Neural progenitor cell (in vitro differentiated cells): ENCODE measurements at regions not wholly inside any gene's neighbourhood (a gene's known extent, or its start where the extent isn't known, plus 50 kb on each side); places are given as distances from the start of the nearest gene placed in this dataset.

Experiments
- DNase-seq: peaks from one replicate; pipeline ENCODE4 v3.0.0-alpha.2; 2016; ENCODE audit warnings: low spot score
- H2AFZ ChIP-seq: fragments of 200-600 bp; sonication (generic); replicated peaks from 2 replicates; pipeline ENCODE4 v1.6.1; 2016; ENCODE audit warnings: antibody characterized with exemption
- H3F3A ChIP-seq: fragments of 200-600 bp; sonication (generic); 2 replicates; pipeline ENCODE4 v1.6.1; 2016; ENCODE audit warnings: antibody characterized with exemption, low read depth
- H3K27ac ChIP-seq: fragments of 200-600 bp; sonication (generic); 2 replicates; pipeline ENCODE4 v1.5.1; 2016; ENCODE audit warnings: mild to moderate bottlenecking
- H3K27me3 ChIP-seq: fragments of 200-600 bp; sonication (generic); 2 replicates; pipeline ENCODE4 v1.6.1; 2016; ENCODE audit warnings: mild to moderate bottlenecking, moderate library complexity
- H3K36me3 ChIP-seq: fragments of 200-600 bp; sonication (generic); 2 replicates; pipeline ENCODE4 v1.5.1; 2016
- H3K4me1 ChIP-seq: fragments of 200-600 bp; sonication (generic); 2 replicates; pipeline ENCODE4 v1.6.1; 2016; ENCODE audit warnings: mixed run types
- H3K4me2 ChIP-seq: fragments of 200-600 bp; sonication (generic); 2 replicates; pipeline ENCODE4 v1.6.1; 2016
- H3K4me3 ChIP-seq: fragments of 200-600 bp; sonication (generic); 2 replicates; pipeline ENCODE4 v1.5.1; 2016
- H3K79me2 ChIP-seq: fragments of 200-600 bp; sonication (generic); 2 replicates; pipeline ENCODE4 v1.6.1; 2016; ENCODE audit warnings: low read depth
- H3K9ac ChIP-seq: fragments of 200-600 bp; sonication (generic); 2 replicates; pipeline ENCODE4 v1.6.1; 2016
- H3K9me3 ChIP-seq: fragments of 200-600 bp; sonication (generic); 2 replicates; pipeline ENCODE4 v1.5.1; 2016; ENCODE audit warnings: low read depth
- H4K20me1 ChIP-seq: fragments of 200-600 bp; sonication (generic); 2 replicates; pipeline ENCODE4 v1.6.1; 2016; ENCODE audit warnings: low read depth
- H3K27ac Mint-ChIP-seq: 3 replicates; pipeline ENCODE4 v1.8.0; 2021; ENCODE audit warnings: mixed read lengths
- H3K27me3 Mint-ChIP-seq: 2 replicates; pipeline ENCODE4 v1.8.0; 2022; ENCODE audit warnings: low read depth, mild to moderate bottlenecking, inconsistent platforms, moderate library complexity, mixed read lengths; ENCODE audit not compliant: insufficient read depth
- H3K36me3 Mint-ChIP-seq: 3 replicates; pipeline ENCODE4 v1.8.0; 2021; ENCODE audit warnings: mixed read lengths
- H3K4me1 Mint-ChIP-seq: 3 replicates; pipeline ENCODE4 v1.8.0; 2021; ENCODE audit warnings: mixed read lengths
- H3K4me3 Mint-ChIP-seq: 3 replicates; pipeline ENCODE4 v1.8.0; 2021; ENCODE audit warnings: mild to moderate bottlenecking, moderate library complexity, mixed read lengths
- H3K9me3 Mint-ChIP-seq: 3 replicates; pipeline ENCODE4 v1.8.0; 2020; ENCODE audit warnings: mixed read lengths
- EZH2 ChIP-seq: fragments of 200-600 bp; sonication (generic); IDR thresholded peaks from 2 replicates; pipeline ENCODE4 v1.6.1; 2017; ENCODE audit warnings: antibody characterized with exemption, mild to moderate bottlenecking, moderate library complexity
- EZH2phosphoT487 ChIP-seq: fragments of 200-600 bp; sonication (generic); IDR thresholded peaks from 2 replicates; pipeline ENCODE4 v1.6.1; 2017; ENCODE audit warnings: antibody characterized with exemption
- TF ChIP-seq, protein P1 (sequence below): fragments of 200-600 bp; sonication (generic); IDR thresholded peaks from 2 replicates; pipeline ENCODE4 v1.5.1; 2017; ENCODE audit warnings: antibody characterized with exemption, mild to moderate bottlenecking

DNA sequence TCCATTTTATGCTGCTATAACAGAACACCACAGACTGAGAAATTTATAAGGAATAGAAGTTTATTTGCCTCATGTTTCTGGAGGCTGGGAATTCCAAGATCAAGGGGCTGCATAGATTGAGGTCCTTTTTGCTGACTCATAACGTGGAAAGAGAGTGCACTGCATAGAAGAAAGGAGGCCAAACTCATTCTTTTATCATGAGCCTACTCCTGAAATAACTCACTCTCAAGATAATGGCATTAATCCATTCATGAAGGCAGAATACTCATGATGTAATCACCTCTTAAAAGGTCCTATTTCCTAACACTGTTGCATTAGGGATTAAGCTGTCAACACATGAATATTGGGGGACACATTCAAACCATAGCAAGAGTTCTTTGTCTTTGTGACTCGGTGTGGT, 60.0 kb upstream of the FBXO33 start:
- Histone ChIP-seq H3K9me3 (no peaks in the 10 kb centered on the region), H2AFZ (no peak overlapping the region), H3K4me1 (peaks cover 38% of the 10 kb centered on the region), H3K79me2 (no peaks in the 10 kb centered on the region), H3K27ac (no peak overlapping the region), H3K4me2 (no peak overlapping the region), H3K9ac (no peak overlapping the region), H4K20me1 (no peaks in the 10 kb centered on the region), H3K4me3 (no peak overlapping the region), H3K36me3 (no peaks in the 10 kb centered on the region), H3K27me3 (no peaks in the 10 kb centered on the region), H3F3A (no peaks in the 10 kb centered on the region)
- H3K4me3 Mint-ChIP-seq = no peak overlapping the region
- H3K27me3 Mint-ChIP-seq = peaks cover 3% of the 10 kb centered on the region
- peaks cover 4% of the 10 kb centered on the region for H3K36me3 Mint-ChIP-seq
- H3K27ac Mint-ChIP-seq = no peak overlapping the region
- TF ChIP-seq EZH2 (no peak), EZH2phosphoT487 (no peak)
- TF ChIP-seq, protein P1, sequence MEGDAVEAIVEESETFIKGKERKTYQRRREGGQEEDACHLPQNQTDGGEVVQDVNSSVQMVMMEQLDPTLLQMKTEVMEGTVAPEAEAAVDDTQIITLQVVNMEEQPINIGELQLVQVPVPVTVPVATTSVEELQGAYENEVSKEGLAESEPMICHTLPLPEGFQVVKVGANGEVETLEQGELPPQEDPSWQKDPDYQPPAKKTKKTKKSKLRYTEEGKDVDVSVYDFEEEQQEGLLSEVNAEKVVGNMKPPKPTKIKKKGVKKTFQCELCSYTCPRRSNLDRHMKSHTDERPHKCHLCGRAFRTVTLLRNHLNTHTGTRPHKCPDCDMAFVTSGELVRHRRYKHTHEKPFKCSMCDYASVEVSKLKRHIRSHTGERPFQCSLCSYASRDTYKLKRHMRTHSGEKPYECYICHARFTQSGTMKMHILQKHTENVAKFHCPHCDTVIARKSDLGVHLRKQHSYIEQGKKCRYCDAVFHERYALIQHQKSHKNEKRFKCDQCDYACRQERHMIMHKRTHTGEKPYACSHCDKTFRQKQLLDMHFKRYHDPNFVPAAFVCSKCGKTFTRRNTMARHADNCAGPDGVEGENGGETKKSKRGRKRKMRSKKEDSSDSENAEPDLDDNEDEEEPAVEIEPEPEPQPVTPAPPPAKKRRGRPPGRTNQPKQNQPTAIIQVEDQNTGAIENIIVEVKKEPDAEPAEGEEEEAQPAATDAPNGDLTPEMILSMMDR = no peak
- H3K4me1 Mint-ChIP-seq = peaks cover 41% of the 10 kb centered on the region
- DNase-seq = no peak
- H3K9me3 Mint-ChIP-seq = peaks cover 19% of the 10 kb centered on the region

DNA sequence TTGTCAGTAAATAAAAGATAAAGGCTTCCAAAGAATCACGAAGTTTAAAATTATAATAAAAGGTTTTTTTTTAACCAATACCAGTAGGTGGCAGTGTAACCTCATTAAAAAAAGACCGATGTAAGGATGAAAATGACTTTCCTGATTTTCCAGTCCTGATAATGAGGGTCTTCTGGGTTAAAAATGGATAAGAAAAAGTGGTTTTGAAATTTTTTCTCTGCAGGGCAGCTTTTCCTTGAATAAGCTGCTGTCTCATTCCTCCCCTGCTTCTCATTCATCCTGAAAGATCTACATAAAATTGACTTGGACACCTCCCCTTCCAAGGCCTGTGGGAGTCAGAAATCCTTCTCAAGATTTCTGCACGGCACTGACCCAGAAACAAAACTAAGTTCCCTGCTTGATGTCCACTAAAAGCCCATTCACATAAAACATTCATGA, 58.9 kb upstream of the FBXO33 start:
- Histone ChIP-seq H3K27me3 (no peaks in the 10 kb centered on the region), H3K4me2 (peak overlapping the region; percentile 10), H3F3A (no peaks in the 10 kb centered on the region), H3K9me3 (no peaks in the 10 kb centered on the region), H4K20me1 (no peaks in the 10 kb centered on the region), H2AFZ (peak overlapping the region; percentile 66), H3K4me3 (no peak overlapping the region), H3K4me1 (peaks cover 38% of the 10 kb centered on the region), H3K9ac (no peak overlapping the region), H3K36me3 (no peaks in the 10 kb centered on the region), H3K27ac (peak overlapping the region; percentile 56), H3K79me2 (no peaks in the 10 kb centered on the region)
- TF ChIP-seq, protein P1 = peak; percentile 76
- TF ChIP-seq EZH2 = no peak
- peaks cover 2% of the 10 kb centered on the region for H3K36me3 Mint-ChIP-seq
- H3K27ac Mint-ChIP-seq = peak overlapping the region; percentile 36
- H3K4me1 Mint-ChIP-seq = peaks cover 41% of the 10 kb centered on the region
- DNase-seq = peak; percentile 67
- H3K4me3 Mint-ChIP-seq = peak overlapping the region; percentile 59
- peaks cover 3% of the 10 kb centered on the region for H3K27me3 Mint-ChIP-seq
- peaks cover 14% of the 10 kb centered on the region for H3K9me3 Mint-ChIP-seq

- Histone ChIP-seq H3K4me3 (no peak overlapping the region), H3K9ac (no peak overlapping the region), H3K27ac (no peak overlapping the region), H3K4me2 (peak overlapping the region; percentile 52), H3K36me3 (no peaks in the 10 kb centered on the region), H3K9me3 (no peaks in the 10 kb centered on the region), H3K79me2 (no peaks in the 10 kb centered on the region), H3K4me1 (peaks cover 38% of the 10 kb centered on the region), H4K20me1 (no peaks in the 10 kb centered on the region), H3F3A (no peaks in the 10 kb centered on the region), H2AFZ (no peak overlapping the region), H3K27me3 (no peaks in the 10 kb centered on the region)
- Mint-ChIP-seq H3K27ac (no peak overlapping the region), H3K27me3 (peaks cover 3% of the 10 kb centered on the region), H3K9me3 (peaks cover 2% of the 10 kb centered on the region), H3K36me3 (no peaks in the 10 kb centered on the region), H3K4me3 (no peak overlapping the region), H3K4me1 (peaks cover 41% of the 10 kb centered on the region)
- TF ChIP-seq EZH2phosphoT487 (no peak), EZH2 (no peak)
- TF ChIP-seq, protein P1 = no peak
- peak; percentile 94 for DNase-seq
Measured at GRCh38 chr14:39488600-39488999, 56.4 kb upstream of the FBXO33 start.
